Prostate gland (tissue), 2 donors: ENCODE measurements at regions not wholly inside any gene's neighbourhood (a gene's known extent, or its start where the extent isn't known, plus 50 kb on each side); places are given as distances from the start of the nearest gene placed in this dataset.

Experiments
- POLR2A ChIP-seq: fragments of 450-650 bp; IDR thresholded peaks from one replicate; pipeline ENCODE4 v1.6.1; 2016; ENCODE audit warnings: antibody characterized with exemption, mild to moderate bottlenecking
- POLR2AphosphoS5 ChIP-seq: sonication (generic); formaldehyde crosslinking; IDR thresholded peaks from one replicate; pipeline ENCODE4 v1.6.1; 2017; ENCODE audit warnings: antibody characterized with exemption
- TF ChIP-seq, protein P1 (sequence below), 4 experiments: fragments of 200-600 bp in 2 of 4; fragments of 450-650 bp in 2 of 4; sonication (generic) in 2 of 4; IDR thresholded peaks; 1 replicate in 3 of 4; 2 replicates in 1 of 4; pipeline ENCODE4 v1.5.1; 2016 to 2019; ENCODE audit warnings: antibody characterized with exemption in 4 of 4, mild to moderate bottlenecking in 2 of 4, moderate library complexity in 2 of 4

- TF ChIP-seq, protein P1, sequence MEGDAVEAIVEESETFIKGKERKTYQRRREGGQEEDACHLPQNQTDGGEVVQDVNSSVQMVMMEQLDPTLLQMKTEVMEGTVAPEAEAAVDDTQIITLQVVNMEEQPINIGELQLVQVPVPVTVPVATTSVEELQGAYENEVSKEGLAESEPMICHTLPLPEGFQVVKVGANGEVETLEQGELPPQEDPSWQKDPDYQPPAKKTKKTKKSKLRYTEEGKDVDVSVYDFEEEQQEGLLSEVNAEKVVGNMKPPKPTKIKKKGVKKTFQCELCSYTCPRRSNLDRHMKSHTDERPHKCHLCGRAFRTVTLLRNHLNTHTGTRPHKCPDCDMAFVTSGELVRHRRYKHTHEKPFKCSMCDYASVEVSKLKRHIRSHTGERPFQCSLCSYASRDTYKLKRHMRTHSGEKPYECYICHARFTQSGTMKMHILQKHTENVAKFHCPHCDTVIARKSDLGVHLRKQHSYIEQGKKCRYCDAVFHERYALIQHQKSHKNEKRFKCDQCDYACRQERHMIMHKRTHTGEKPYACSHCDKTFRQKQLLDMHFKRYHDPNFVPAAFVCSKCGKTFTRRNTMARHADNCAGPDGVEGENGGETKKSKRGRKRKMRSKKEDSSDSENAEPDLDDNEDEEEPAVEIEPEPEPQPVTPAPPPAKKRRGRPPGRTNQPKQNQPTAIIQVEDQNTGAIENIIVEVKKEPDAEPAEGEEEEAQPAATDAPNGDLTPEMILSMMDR (IDR thresholded peaks at IDR 0.05), result no peak
- no peak for TF ChIP-seq POLR2AphosphoS5
- no peak for TF ChIP-seq POLR2A
Measured at GRCh38 chr1:58908561-58909560, 125.0 kb upstream of the JUN start.
